Neural cell (in vitro differentiated cells): ENCODE measurements at regions not wholly inside any gene's neighbourhood (a gene's known extent, or its start where the extent isn't known, plus 50 kb on each side); places are given as distances from the start of the nearest gene placed in this dataset.

Experiments
- CTCF ChIP-seq: fragments of 450-650 bp; IDR thresholded peaks from 2 replicates; pipeline ENCODE4 v1.5.1; 2014; ENCODE audit warnings: antibody characterized with exemption, mild to moderate bottlenecking, moderate library complexity; ENCODE audit not compliant: poor library complexity, severe bottlenecking
- MXI1 ChIP-seq: fragments of 450-650 bp; conservative IDR thresholded peaks from 2 replicates; pipeline ENCODE4 v1.6.1; 2014; ENCODE audit warnings: antibody characterized with exemption, mild to moderate bottlenecking; ENCODE audit not compliant: poor library complexity, severe bottlenecking
- POLR2AphosphoS5 ChIP-seq: IDR thresholded peaks from 2 replicates; pipeline ENCODE4 v1.6.1; 2012
- TAF1 ChIP-seq: IDR thresholded peaks from 2 replicates; pipeline ENCODE4 v1.6.1; 2012; ENCODE audit warnings: low read depth

- TF ChIP-seq CTCF (no peak), TAF1 (no peak), MXI1 (no peak), POLR2AphosphoS5 (no peak)
Observed at GRCh38 chr7:69328516-69328915, 269.8 kb upstream of the AUTS2 start.
